ENCODE measurements at regions not wholly inside any gene's neighbourhood (a gene's known extent, or its start where the extent isn't known, plus 50 kb on each side); places are given as distances from the start of the nearest gene placed in this dataset.

GRCh38 chr14:36028665-36029064 is 147.9 kb downstream of the PTCSC3 start:
- no peak for DNase-seq

- peak in 1 of 3 experiments; percentile 11 for DNase-seq
These were observed 148.3 kb downstream of the PTCSC3 start for GRCh38 chr14:36028218-36028617.

GRCh38 chr14:36027354-36027753 is 149.2 kb downstream of the PTCSC3 start:
- DNase-seq = no peak

GRCh38 chr14:36022765-36023410 is 153.6 kb downstream of the PTCSC3 start:
- DNase-seq = peak in 2 of 3 experiments; percentile 16 to 63

GRCh38 chr14:36021591-36022320 is 154.8 kb downstream of the PTCSC3 start:
- peak in 1 of 3 experiments; percentile 47 for DNase-seq

- peak in 2 of 3 experiments; percentile 67 to 83 for DNase-seq
These were observed 155.5 kb downstream of the PTCSC3 start for GRCh38 chr14:36021030-36021422.

- peak in 2 of 3 experiments; percentile 83 to 98 for DNase-seq
These were observed 156.1 kb downstream of the PTCSC3 start for GRCh38 chr14:36020120-36021029.

- no peak for DNase-seq
These were observed 157.4 kb downstream of the PTCSC3 start for GRCh38 chr14:36019126-36019525.

GRCh38 chr14:36014236-36014635 is 162.3 kb downstream of the PTCSC3 start:
- DNase-seq = no peak

- DNase-seq = no peak
These were observed 163.0 kb downstream of the PTCSC3 start for GRCh38 chr14:36013483-36013882.

- DNase-seq = no peak
These were observed 163.9 kb downstream of the PTCSC3 start for GRCh38 chr14:36012621-36013020.

- no peak for DNase-seq
These were observed 166.9 kb downstream of the PTCSC3 start for GRCh38 chr14:36009643-36010042.

GRCh38 chr14:36006623-36007022 is 169.9 kb downstream of the PTCSC3 start:
- DNase-seq = no peak

- no peak for DNase-seq
These were observed 170.9 kb downstream of the PTCSC3 start for GRCh38 chr14:36005670-36006069.

GRCh38 chr14:36001936-36002335 is 174.6 kb downstream of the PTCSC3 start:
- no peak for DNase-seq

GRCh38 chr14:35999294-35999693 is 173.2 kb downstream of the BRMS1L start:
- no peak for DNase-seq

GRCh38 chr14:35998303-35998702 is 172.2 kb downstream of the BRMS1L start:
- DNase-seq = no peak

- no peak for DNase-seq
These were observed 167.5 kb downstream of the BRMS1L start for GRCh38 chr14:35993684-35993960.

GRCh38 chr14:35992816-35993683 is 166.9 kb downstream of the BRMS1L start:
- peak in 2 of 3 experiments; percentile 36 to 89 for DNase-seq

- no peak for DNase-seq
These were observed 165.2 kb downstream of the BRMS1L start for GRCh38 chr14:35991356-35991755.

- no peak for DNase-seq
These were observed 163.6 kb downstream of the BRMS1L start for GRCh38 chr14:35989736-35990135.

- DNase-seq = no peak
These were observed 163.0 kb downstream of the BRMS1L start for GRCh38 chr14:35988972-35989690.
